Karpas-422 (cell line): ENCODE measurements at regions not wholly inside any gene's neighbourhood (a gene's known extent, or its start where the extent isn't known, plus 50 kb on each side); places are given as distances from the start of the nearest gene placed in this dataset.

ENCODE experiments used
- DNase-seq: peaks from one replicate; pipeline ENCODE4 v3.0.0-alpha.2; 2015
- H2AFZ ChIP-seq: fragments of 200-600 bp; sonication (generic); 2 replicates; pipeline ENCODE4 v1.6.1; 2014; ENCODE audit warnings: antibody characterized with exemption, low read length, mixed read lengths
- H3K27ac ChIP-seq: fragments of 200-600 bp; sonication (generic); 2 replicates; pipeline ENCODE4 v1.5.1; 2014; ENCODE audit warnings: mild to moderate bottlenecking, low read length, moderate library complexity
- H3K27me3 ChIP-seq: fragments of 200-600 bp; sonication (generic); 2 replicates; pipeline ENCODE4 v1.6.1; 2014; ENCODE audit warnings: low read length, mixed read lengths
- H3K36me3 ChIP-seq: fragments of 200-600 bp; sonication (generic); 2 replicates; pipeline ENCODE4 v1.6.1; 2014; ENCODE audit warnings: low read length, mixed read lengths; ENCODE audit not compliant: insufficient read depth
- H3K4me1 ChIP-seq: fragments of 200-600 bp; sonication (generic); 2 replicates; pipeline ENCODE4 v1.6.1; 2014; ENCODE audit warnings: mild to moderate bottlenecking, low read length, mixed read lengths
- H3K4me2 ChIP-seq: fragments of 200-600 bp; sonication (generic); 2 replicates; pipeline ENCODE4 v1.6.1; 2014; ENCODE audit warnings: low read length, low read depth, mild to moderate bottlenecking; ENCODE audit not compliant: poor library complexity, severe bottlenecking
- H3K4me3 ChIP-seq: fragments of 200-600 bp; sonication (generic); 2 replicates; pipeline ENCODE4 v1.5.1; 2014; ENCODE audit warnings: mild to moderate bottlenecking, antibody characterized with exemption, low read length, mixed read lengths
- H3K79me2 ChIP-seq: fragments of 200-600 bp; sonication (generic); 2 replicates; pipeline ENCODE4 v1.6.1; 2014; ENCODE audit warnings: mild to moderate bottlenecking, low read length, mixed read lengths
- H3K9ac ChIP-seq: fragments of 200-600 bp; sonication (generic); 2 replicates; pipeline ENCODE4 v1.6.0; 2014; ENCODE audit warnings: low read length
- H3K9me2 ChIP-seq: fragments of 200-600 bp; sonication (generic), shearing (Covaris generic); replicated peaks from 2 replicates; pipeline ENCODE4 v1.6.0; 2014; ENCODE audit warnings: mild to moderate bottlenecking, low read length, moderate library complexity; ENCODE audit not compliant: insufficient read depth
- H3K9me3 ChIP-seq: fragments of 300-700, 200-600 bp; sonication (generic); 2 replicates; pipeline ENCODE4 v1.6.1; 2014; ENCODE audit warnings: low read length, mixed read lengths
- H4K20me1 ChIP-seq: fragments of 200-600 bp; sonication (generic); 2 replicates; pipeline ENCODE4 v1.6.1; 2014; ENCODE audit warnings: mild to moderate bottlenecking, antibody characterized with exemption, low read length, low read depth; ENCODE audit not compliant: insufficient read depth

GRCh38 chr12:116382686-116383530 lies 105.4 kb upstream of the MED13L start:
- Histone ChIP-seq H4K20me1 (no peaks in the 10 kb centered on the region), H3K4me1 (no peaks in the 10 kb centered on the region; the same call in 1 of the 2 replicates), H3K36me3 (no peaks in the 10 kb centered on the region), H3K4me3 (no peak overlapping the region), H3K9me2 (no peaks in the 10 kb centered on the region), H2AFZ (no peak overlapping the region), H3K27me3 (no peaks in the 10 kb centered on the region), H3K9me3 (no peaks in the 10 kb centered on the region), H3K4me2 (no peak overlapping the region), H3K27ac (no peak overlapping the region), H3K9ac (no peak overlapping the region), H3K79me2 (no peaks in the 10 kb centered on the region)
- no peak for DNase-seq

- no peaks in the 10 kb centered on the region for H3K9me3 ChIP-seq
- no peaks in the 10 kb centered on the region for H3K27me3 ChIP-seq
- no peak overlapping the region for H3K4me2 ChIP-seq
- no peaks in the 10 kb centered on the region; the same call in 1 of the 2 replicates for H3K4me1 ChIP-seq
- H3K9ac ChIP-seq = no peak overlapping the region
- no peak overlapping the region for H3K4me3 ChIP-seq
- H3K9me2 ChIP-seq = no peaks in the 10 kb centered on the region
- H2AFZ ChIP-seq = no peak overlapping the region
- H4K20me1 ChIP-seq = no peaks in the 10 kb centered on the region
- DNase-seq = no peak
- no peaks in the 10 kb centered on the region for H3K79me2 ChIP-seq
- no peak overlapping the region for H3K27ac ChIP-seq
- no peaks in the 10 kb centered on the region for H3K36me3 ChIP-seq
These were observed 106.7 kb upstream of the MED13L start for GRCh38 chr12:116384175-116384574.

- Histone ChIP-seq H3K27me3 (no peaks in the 10 kb centered on the region), H3K36me3 (no peaks in the 10 kb centered on the region), H3K4me2 (no peak overlapping the region), H3K4me3 (no peak overlapping the region), H3K4me1 (no peaks in the 10 kb centered on the region; the same call in 1 of the 2 replicates), H3K9me3 (no peaks in the 10 kb centered on the region), H3K79me2 (no peaks in the 10 kb centered on the region), H2AFZ (no peak overlapping the region), H3K27ac (no peak overlapping the region), H4K20me1 (no peaks in the 10 kb centered on the region), H3K9ac (no peak overlapping the region), H3K9me2 (no peaks in the 10 kb centered on the region)
- peak; percentile 50 for DNase-seq
These were observed 107.4 kb upstream of the MED13L start for GRCh38 chr12:116384691-116385485.

GRCh38 chr12:116385486-116386217 lies 108.2 kb upstream of the MED13L start:
- DNase-seq = no peak
- no peaks in the 10 kb centered on the region for H3K36me3 ChIP-seq
- H3K9me3 ChIP-seq = no peaks in the 10 kb centered on the region
- no peaks in the 10 kb centered on the region for H3K9me2 ChIP-seq
- no peaks in the 10 kb centered on the region; the same call in 1 of the 2 replicates for H3K4me1 ChIP-seq
- H3K4me2 ChIP-seq = no peak overlapping the region
- no peak overlapping the region for H3K27ac ChIP-seq
- no peaks in the 10 kb centered on the region for H3K79me2 ChIP-seq
- H2AFZ ChIP-seq = no peak overlapping the region
- no peak overlapping the region for H3K9ac ChIP-seq
- no peak overlapping the region for H3K4me3 ChIP-seq
- no peaks in the 10 kb centered on the region for H4K20me1 ChIP-seq
- H3K27me3 ChIP-seq = no peaks in the 10 kb centered on the region

GRCh38 chr12:116389326-116389725 lies 111.8 kb upstream of the MED13L start:
- Histone ChIP-seq H3K36me3 (no peaks in the 10 kb centered on the region), H3K27me3 (no peaks in the 10 kb centered on the region), H4K20me1 (no peaks in the 10 kb centered on the region), H3K9me3 (no peaks in the 10 kb centered on the region), H3K9ac (no peak overlapping the region), H3K9me2 (no peaks in the 10 kb centered on the region), H3K4me2 (no peak overlapping the region), H3K79me2 (no peaks in the 10 kb centered on the region), H3K27ac (no peak overlapping the region), H3K4me1 (no peaks in the 10 kb centered on the region; the same call in 1 of the 2 replicates), H2AFZ (no peak overlapping the region), H3K4me3 (no peak overlapping the region)
- DNase-seq = no peak

GRCh38 chr12:116389990-116390389 lies 112.5 kb upstream of the MED13L start:
- Histone ChIP-seq H3K36me3 (no peaks in the 10 kb centered on the region), H3K9ac (no peak overlapping the region), H3K9me2 (no peaks in the 10 kb centered on the region), H3K4me2 (no peak overlapping the region), H3K9me3 (no peaks in the 10 kb centered on the region), H2AFZ (no peak overlapping the region), H4K20me1 (no peaks in the 10 kb centered on the region), H3K27ac (no peak overlapping the region), H3K79me2 (no peaks in the 10 kb centered on the region), H3K4me1 (no peaks in the 10 kb centered on the region; the same call in 1 of the 2 replicates), H3K4me3 (no peak overlapping the region), H3K27me3 (no peaks in the 10 kb centered on the region)
- DNase-seq = no peak

GRCh38 chr12:116390401-116391335 lies 113.2 kb upstream of the MED13L start:
- H3K9me3 ChIP-seq = no peaks in the 10 kb centered on the region
- no peaks in the 10 kb centered on the region for H3K79me2 ChIP-seq
- no peaks in the 10 kb centered on the region for H4K20me1 ChIP-seq
- H2AFZ ChIP-seq = no peak overlapping the region
- no peak overlapping the region for H3K4me3 ChIP-seq
- H3K4me1 ChIP-seq = no peaks in the 10 kb centered on the region
- H3K9ac ChIP-seq = no peak overlapping the region
- H3K27me3 ChIP-seq = no peaks in the 10 kb centered on the region
- H3K4me2 ChIP-seq = no peak overlapping the region
- H3K9me2 ChIP-seq = no peaks in the 10 kb centered on the region
- no peaks in the 10 kb centered on the region for H3K36me3 ChIP-seq
- no peak overlapping the region for H3K27ac ChIP-seq
- no peak for DNase-seq
